ENCODE measurements at regions not wholly inside any gene's neighbourhood (a gene's known extent, or its start where the extent isn't known, plus 50 kb on each side); places are given as distances from the start of the nearest gene placed in this dataset.

- Histone ChIP-seq H3K4me1 (ENCODE audit: insufficient read depth, low read length) (no peaks in the 10 kb centered on the region), H3K9me3 (ENCODE audit: control insufficient read depth in 1 of 2, insufficient read depth in 1 of 2, low read length in 2 of 2) (no peaks in the 10 kb centered on the region), H3K4me3 (ENCODE audit: low read length) (no peak overlapping the region), H3K36me3 (ENCODE audit: insufficient read depth, low read length) (no peaks in the 10 kb centered on the region), H3K27ac (ENCODE audit: low read depth in 1 of 2, low read length in 2 of 2) (no peak overlapping the region), H3K27me3 (ENCODE audit: control insufficient read depth in 1 of 2, insufficient read depth in 2 of 2, low read length in 2 of 2) (no peaks in the 10 kb centered on the region)
- ATAC-seq (ENCODE audit: poor library complexity) (no peak), DNase-seq (no peak)
- no peaks in the 10 kb centered on the region for H3K36me3 Mint-ChIP-seq (ENCODE audit: low read depth)
- no peak overlapping the region for H3K4me3 Mint-ChIP-seq
- H3K27me3 Mint-ChIP-seq = no peaks in the 10 kb centered on the region
- CTCF ChIA-PET = no interaction called here
- intact Hi-C loops (cut with DNase I, micrococcal nuclease) = no loop called here
- POLR2A ChIA-PET = no interaction called here
- no peaks in the 10 kb centered on the region for H3K4me1 Mint-ChIP-seq (ENCODE audit: low read depth)
- H3K27ac Mint-ChIP-seq = no peak overlapping the region
- no peak for TF ChIP-seq CTCF (IDR thresholded peaks at IDR 0.05)
- peaks cover 16% of the 10 kb centered on the region for H3K9me3 Mint-ChIP-seq
Observed at GRCh38 chr14:86782092-86782580, 1210.8 kb downstream of the GALC start.

- H3K4me1 ChIP-seq (ENCODE audit: insufficient read depth, low read length) = no peaks in the 10 kb centered on the region
- no peaks in the 10 kb centered on the region for H3K27me3 ChIP-seq (ENCODE audit: control insufficient read depth in 1 of 2, insufficient read depth in 2 of 2, low read length in 2 of 2)
- H3K9me3 ChIP-seq (ENCODE audit: control insufficient read depth in 1 of 2, insufficient read depth in 1 of 2, low read length in 2 of 2) = no peaks in the 10 kb centered on the region
- no peaks in the 10 kb centered on the region for H3K27me3 Mint-ChIP-seq
- CTCF ChIA-PET = no interaction called here
- no peak overlapping the region for H3K27ac Mint-ChIP-seq
- no peaks in the 10 kb centered on the region for H3K36me3 Mint-ChIP-seq (ENCODE audit: low read depth)
- intact Hi-C loops (cut with DNase I, micrococcal nuclease) = no loop called here
- ATAC-seq (ENCODE audit: poor library complexity) = no peak
- peaks cover 16% of the 10 kb centered on the region for H3K9me3 Mint-ChIP-seq
- H3K27ac ChIP-seq (ENCODE audit: low read depth in 1 of 2, low read length in 2 of 2) = no peak overlapping the region
- no peak overlapping the region for H3K4me3 ChIP-seq (ENCODE audit: low read length)
- H3K4me3 Mint-ChIP-seq = no peak overlapping the region
- POLR2A ChIA-PET = no interaction called here
- H3K36me3 ChIP-seq (ENCODE audit: insufficient read depth, low read length) = no peaks in the 10 kb centered on the region
- no peaks in the 10 kb centered on the region for H3K4me1 Mint-ChIP-seq (ENCODE audit: low read depth)
- TF ChIP-seq CTCF (IDR thresholded peaks at IDR 0.05) = no peak
- DNase-seq = no peak
Observed at GRCh38 chr14:86780876-86781510, 1212.0 kb downstream of the GALC start.

- Histone ChIP-seq H3K4me3 (ENCODE audit: low read length) (no peak overlapping the region), H3K9me3 (ENCODE audit: control insufficient read depth in 1 of 2, insufficient read depth in 1 of 2, low read length in 2 of 2) (peaks cover 0 to 2% of the 10 kb centered on the region in 2 experiments), H3K4me1 (ENCODE audit: insufficient read depth, low read length) (no peaks in the 10 kb centered on the region), H3K27ac (ENCODE audit: low read depth in 1 of 2, low read length in 2 of 2) (no peak overlapping the region), H3K27me3 (ENCODE audit: control insufficient read depth in 1 of 2, insufficient read depth in 2 of 2, low read length in 2 of 2) (no peaks in the 10 kb centered on the region), H3K36me3 (ENCODE audit: insufficient read depth, low read length) (no peaks in the 10 kb centered on the region)
- DNase-seq (no peak), ATAC-seq (ENCODE audit: poor library complexity) (no peak)
- no peak for TF ChIP-seq CTCF (IDR thresholded peaks at IDR 0.05)
- POLR2A ChIA-PET = no interaction called here
- no peak overlapping the region for H3K27ac Mint-ChIP-seq
- no peaks in the 10 kb centered on the region for H3K4me1 Mint-ChIP-seq (ENCODE audit: low read depth)
- CTCF ChIA-PET = no interaction called here
- H3K36me3 Mint-ChIP-seq (ENCODE audit: low read depth) = no peaks in the 10 kb centered on the region
- no peak overlapping the region for H3K4me3 Mint-ChIP-seq
- H3K9me3 Mint-ChIP-seq = peaks cover 16% of the 10 kb centered on the region
- H3K27me3 Mint-ChIP-seq = no peaks in the 10 kb centered on the region
- intact Hi-C loops (cut with DNase I, micrococcal nuclease) = no loop called here
Observed at GRCh38 chr14:86780461-86780860, 1212.5 kb downstream of the GALC start.
